ENCODE measurements at regions not wholly inside any gene's neighbourhood (a gene's known extent, or its start where the extent isn't known, plus 50 kb on each side); places are given as distances from the start of the nearest gene placed in this dataset.

- Histone ChIP-seq H3K27me3 (ENCODE audit: insufficient read depth, low read length) (no peaks in the 10 kb centered on the region), H2AFZ (ENCODE audit: low read depth, low read length, poor library complexity, severe bottlenecking) (peak overlapping the region; percentile 56), H3K4me1 (ENCODE audit: control insufficient read depth in 1 of 2, insufficient read depth in 2 of 2, low read length in 2 of 2) (peaks cover 3 to 6% of the 10 kb centered on the region in 2 experiments; a peak in 3 of 4 replicates), H3K36me3 (ENCODE audit: control insufficient read depth in 1 of 2, insufficient read depth in 2 of 2, low read length in 2 of 2) (no peaks in the 10 kb centered on the region), H3K9me2 (ENCODE audit: insufficient read depth) (no peaks in the 10 kb centered on the region), H3K4me3 (replicated peaks in 1 of 2; ENCODE audit: low read depth in 1 of 2, low read length in 2 of 2) (no peak overlapping the region), H4K20me1 (ENCODE audit: insufficient read depth) (no peaks in the 10 kb centered on the region), H3K27ac (ENCODE audit: low read depth, low read length) (no peak overlapping the region), H3K79me2 (ENCODE audit: insufficient read depth, low read length) (no peaks in the 10 kb centered on the region), H3K4me2 (ENCODE audit: low read length) (no peak overlapping the region), H3K9me3 (ENCODE audit: control insufficient read depth in 1 of 2, insufficient read depth in 1 of 2, low read depth in 1 of 2, low read length in 2 of 2) (no peaks in the 10 kb centered on the region), H3K9ac (ENCODE audit: low read length) (no peak overlapping the region)
- no peak for ATAC-seq
- no peak for TF ChIP-seq ELF1 (IDR thresholded peaks at IDR 0.05; ENCODE audit: borderline replicate concordance, low read depth)
- no peak for TF ChIP-seq POLR2AphosphoS5 (IDR thresholded peaks at IDR 0.05; ENCODE audit: low read depth, low read length)
- TF ChIP-seq ZFX (IDR thresholded peaks at IDR 0.05), result no peak
- TF ChIP-seq TCF7L2 (IDR thresholded peaks at IDR 0.05; ENCODE audit: borderline replicate concordance, extremely low read depth, insufficient read depth, insufficient read length), result no peak
- no peak for TF ChIP-seq YY1 (IDR thresholded peaks at IDR 0.05; ENCODE audit: extremely low read depth, insufficient replicate concordance, low read depth, low read length)
- TF ChIP-seq REST (IDR thresholded peaks at IDR 0.05; ENCODE audit: low read depth), result no peak
- TF ChIP-seq CTCF (IDR thresholded peaks at IDR 0.05 in 2 of 3, conservative IDR thresholded peaks at IDR 0.05 in 1 of 3; ENCODE audit: borderline replicate concordance in 1 of 3, insufficient read depth in 1 of 3, low read depth in 2 of 3, low read length in 2 of 3), result no peak
- no peak for TF ChIP-seq POLR2A (IDR thresholded peaks at IDR 0.05; ENCODE audit: borderline replicate concordance, extremely low read depth, insufficient read depth, insufficient read length)
- no peak for TF ChIP-seq CEBPB (IDR thresholded peaks at IDR 0.05; ENCODE audit: low read depth)
- no peak for TF ChIP-seq ATF3 (IDR thresholded peaks at IDR 0.05)
- no peak for TF ChIP-seq JUND (IDR thresholded peaks at IDR 0.05)
- TF ChIP-seq ZNF274 (IDR thresholded peaks at IDR 0.05; ENCODE audit: low read depth, low read length), result no peak
- TF ChIP-seq CBX3 (IDR thresholded peaks at IDR 0.05; ENCODE audit: low read depth), result no peak
- no peak for TF ChIP-seq RAD21 (IDR thresholded peaks at IDR 0.05; ENCODE audit: low read depth)
- TF ChIP-seq ZBTB33 (IDR thresholded peaks at IDR 0.05; ENCODE audit: extremely low read depth, insufficient replicate concordance, low read length), result no peak
- TF ChIP-seq SRF (IDR thresholded peaks at IDR 0.05; ENCODE audit: low read depth), result no peak
- no peak for TF ChIP-seq SP1 (IDR thresholded peaks at IDR 0.05; ENCODE audit: low read depth)
- ChIA-PET CTCF (no interaction called here), RAD21 (ENCODE audit: low non-redundant PET in 1 of 2, low total read pairs in 2 of 2, uncharacterized antibody in 2 of 2, unreplicated experiment in 2 of 2) (no interaction called here), POLR2A (no interaction called here)
- intact Hi-C loops (cut with micrococcal nuclease), result no loop called here
- DNase-seq (ENCODE audit: low read depth, low spot score), result no peak
- BruUV-seq (replicated peaks), result no TSS peak
Observed at GRCh38 chr5:105961572-105961971, 1709.2 kb downstream of the EFNA5 start.

Measured in HCT116 (cell line).